ENCODE measurements at regions not wholly inside any gene's neighbourhood (a gene's known extent, or its start where the extent isn't known, plus 50 kb on each side); places are given as distances from the start of the nearest gene placed in this dataset.

GRCh38 chr7:47000561-47000960 is 581.4 kb downstream of the TNS3 start:
- Histone ChIP-seq H3F3A (ENCODE audit: low read depth) (no peaks in the 10 kb centered on the region), H4K20me1 (ENCODE audit: low read depth) (no peaks in the 10 kb centered on the region), H3K9ac (no peak overlapping the region), H3K9me3 (ENCODE audit: low read depth) (no peaks in the 10 kb centered on the region), H3K79me2 (ENCODE audit: low read depth) (no peaks in the 10 kb centered on the region), H3K27me3 (no peaks in the 10 kb centered on the region), H2AFZ (replicated peaks) (no peak overlapping the region), H3K4me2 (no peak overlapping the region), H3K4me3 (no peak overlapping the region), H3K36me3 (no peaks in the 10 kb centered on the region), H3K27ac (no peak overlapping the region), H3K4me1 (no peaks in the 10 kb centered on the region)
- DNase-seq (ENCODE audit: low spot score): no peak
- Mint-ChIP-seq H3K36me3 (no peaks in the 10 kb centered on the region), H3K4me3 (no peak overlapping the region), H3K4me1 (peaks cover 4% of the 10 kb centered on the region), H3K27me3 (ENCODE audit: insufficient read depth, low read depth) (no peaks in the 10 kb centered on the region), H3K27ac (no peak overlapping the region), H3K9me3 (peaks cover 4% of the 10 kb centered on the region)
- TF ChIP-seq CTCF (IDR thresholded peaks at IDR 0.05) (no peak), EZH2phosphoT487 (IDR thresholded peaks at IDR 0.05) (no peak), EZH2 (IDR thresholded peaks at IDR 0.05) (no peak)

- Histone ChIP-seq H3K36me3 (no peaks in the 10 kb centered on the region), H3K9ac (no peak overlapping the region), H3K4me2 (no peak overlapping the region), H3K9me3 (ENCODE audit: low read depth) (no peaks in the 10 kb centered on the region), H3K27me3 (no peaks in the 10 kb centered on the region), H3F3A (ENCODE audit: low read depth) (no peaks in the 10 kb centered on the region), H3K4me3 (no peak overlapping the region), H2AFZ (replicated peaks) (no peak overlapping the region), H3K4me1 (no peaks in the 10 kb centered on the region), H3K79me2 (ENCODE audit: low read depth) (no peaks in the 10 kb centered on the region), H3K27ac (no peak overlapping the region), H4K20me1 (ENCODE audit: low read depth) (no peaks in the 10 kb centered on the region)
- DNase-seq (ENCODE audit: low spot score): no peak
- Mint-ChIP-seq H3K9me3 (peaks cover 4% of the 10 kb centered on the region), H3K36me3 (no peaks in the 10 kb centered on the region), H3K4me1 (peaks cover 4% of the 10 kb centered on the region), H3K27me3 (ENCODE audit: insufficient read depth, low read depth) (no peaks in the 10 kb centered on the region), H3K27ac (no peak overlapping the region), H3K4me3 (no peak overlapping the region)
- no peak for TF ChIP-seq CTCF (IDR thresholded peaks at IDR 0.05)
- no peak for TF ChIP-seq EZH2phosphoT487 (IDR thresholded peaks at IDR 0.05)
- no peak for TF ChIP-seq EZH2 (IDR thresholded peaks at IDR 0.05)
These were observed 582.0 kb downstream of the TNS3 start for GRCh38 chr7:46999866-47000265.

GRCh38 chr7:46996972-46997371 is 584.9 kb downstream of the TNS3 start:
- Mint-ChIP-seq H3K9me3 (no peaks in the 10 kb centered on the region), H3K27me3 (ENCODE audit: insufficient read depth, low read depth) (no peaks in the 10 kb centered on the region), H3K4me1 (peaks cover 2% of the 10 kb centered on the region), H3K27ac (no peak overlapping the region), H3K4me3 (no peak overlapping the region), H3K36me3 (no peaks in the 10 kb centered on the region)
- H3K4me3 ChIP-seq: no peak overlapping the region
- no peaks in the 10 kb centered on the region for H3K36me3 ChIP-seq
- no peaks in the 10 kb centered on the region for H3K79me2 ChIP-seq (ENCODE audit: low read depth)
- H3K9ac ChIP-seq: no peak overlapping the region
- TF ChIP-seq CTCF (IDR thresholded peaks at IDR 0.05) (no peak), EZH2phosphoT487 (IDR thresholded peaks at IDR 0.05) (no peak), EZH2 (IDR thresholded peaks at IDR 0.05) (no peak)
- no peaks in the 10 kb centered on the region for H3K4me1 ChIP-seq
- no peaks in the 10 kb centered on the region for H3F3A ChIP-seq (ENCODE audit: low read depth)
- H3K27ac ChIP-seq: no peak overlapping the region
- no peak for DNase-seq (ENCODE audit: low spot score)
- H3K27me3 ChIP-seq: no peaks in the 10 kb centered on the region
- H2AFZ ChIP-seq (replicated peaks): no peak overlapping the region
- no peaks in the 10 kb centered on the region for H4K20me1 ChIP-seq (ENCODE audit: low read depth)
- no peaks in the 10 kb centered on the region for H3K9me3 ChIP-seq (ENCODE audit: low read depth)
- H3K4me2 ChIP-seq: no peak overlapping the region

GRCh38 chr7:46993396-46993795 is 588.5 kb downstream of the TNS3 start:
- H3K36me3 ChIP-seq: no peaks in the 10 kb centered on the region

More at GRCh38 chr7:46993396-46993795, 588.5 kb downstream of the TNS3 start:
- no peak for TF ChIP-seq CTCF (IDR thresholded peaks at IDR 0.05)
- TF ChIP-seq EZH2 (IDR thresholded peaks at IDR 0.05): no peak
- no peak for TF ChIP-seq EZH2phosphoT487 (IDR thresholded peaks at IDR 0.05)
- H3K4me3 ChIP-seq: no peak overlapping the region
- no peak for DNase-seq (ENCODE audit: low spot score)
- H3K27me3 Mint-ChIP-seq (ENCODE audit: insufficient read depth, low read depth): no peaks in the 10 kb centered on the region
- no peaks in the 10 kb centered on the region for H3K9me3 Mint-ChIP-seq
- no peaks in the 10 kb centered on the region for H3K79me2 ChIP-seq (ENCODE audit: low read depth)
- H4K20me1 ChIP-seq (ENCODE audit: low read depth): no peaks in the 10 kb centered on the region
- no peaks in the 10 kb centered on the region for H3K9me3 ChIP-seq (ENCODE audit: low read depth)
- H3K27me3 ChIP-seq: no peaks in the 10 kb centered on the region
- H3K4me3 Mint-ChIP-seq: no peak overlapping the region
- no peak overlapping the region for H3K9ac ChIP-seq
- no peak overlapping the region for H3K27ac Mint-ChIP-seq
- H3F3A ChIP-seq (ENCODE audit: low read depth): no peaks in the 10 kb centered on the region
- no peaks in the 10 kb centered on the region for H3K4me1 ChIP-seq
- H3K27ac ChIP-seq: no peak overlapping the region
- H2AFZ ChIP-seq (replicated peaks): no peak overlapping the region
- no peak overlapping the region for H3K4me2 ChIP-seq
- H3K36me3 Mint-ChIP-seq: no peaks in the 10 kb centered on the region
- no peaks in the 10 kb centered on the region for H3K4me1 Mint-ChIP-seq
